RKO (cell line): ENCODE measurements at regions not wholly inside any gene's neighbourhood (a gene's known extent, or its start where the extent isn't known, plus 50 kb on each side); places are given as distances from the start of the nearest gene placed in this dataset.
"Not testable (repeated sequence)": the region's sequence is repeated elsewhere in the genome, so short reads cannot be mapped to it uniquely, and the experiment has no call there.

Experiments used
- DNase-seq: peaks from one replicate; pipeline ENCODE4 v3.0.0-alpha.2; 2016; ENCODE audit warnings: low spot score

DNA sequence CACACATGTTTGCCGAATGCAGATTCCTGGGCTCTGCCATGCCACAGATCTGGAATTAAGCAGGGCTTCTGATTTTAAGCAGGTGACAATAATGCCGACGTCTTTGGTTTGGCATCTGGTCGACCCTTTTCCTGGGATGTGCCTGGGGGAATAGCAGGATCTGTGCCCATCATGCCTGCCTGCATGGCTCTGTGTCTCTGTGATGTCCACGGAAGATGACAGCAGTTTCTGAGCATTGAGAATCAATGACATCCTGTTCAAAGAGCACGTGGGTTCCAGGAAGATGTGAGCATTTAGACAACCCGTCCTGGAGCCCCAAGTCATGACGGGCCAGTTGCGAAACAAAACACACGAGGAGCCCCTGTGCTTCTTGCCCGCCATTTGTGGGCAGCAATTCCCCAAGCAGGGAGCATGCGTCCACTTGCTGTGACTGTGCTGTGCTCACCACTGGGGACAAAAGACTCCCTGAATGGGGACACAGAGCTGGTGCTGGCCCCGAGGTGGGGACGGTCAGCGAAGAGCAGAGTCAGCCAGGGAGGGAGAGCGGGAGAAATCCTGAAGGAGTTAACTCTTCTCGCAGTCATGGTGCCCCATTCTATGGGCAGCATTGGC lies 110.1 kb downstream of the ERMARD start:
- no peak for DNase-seq

DNA sequence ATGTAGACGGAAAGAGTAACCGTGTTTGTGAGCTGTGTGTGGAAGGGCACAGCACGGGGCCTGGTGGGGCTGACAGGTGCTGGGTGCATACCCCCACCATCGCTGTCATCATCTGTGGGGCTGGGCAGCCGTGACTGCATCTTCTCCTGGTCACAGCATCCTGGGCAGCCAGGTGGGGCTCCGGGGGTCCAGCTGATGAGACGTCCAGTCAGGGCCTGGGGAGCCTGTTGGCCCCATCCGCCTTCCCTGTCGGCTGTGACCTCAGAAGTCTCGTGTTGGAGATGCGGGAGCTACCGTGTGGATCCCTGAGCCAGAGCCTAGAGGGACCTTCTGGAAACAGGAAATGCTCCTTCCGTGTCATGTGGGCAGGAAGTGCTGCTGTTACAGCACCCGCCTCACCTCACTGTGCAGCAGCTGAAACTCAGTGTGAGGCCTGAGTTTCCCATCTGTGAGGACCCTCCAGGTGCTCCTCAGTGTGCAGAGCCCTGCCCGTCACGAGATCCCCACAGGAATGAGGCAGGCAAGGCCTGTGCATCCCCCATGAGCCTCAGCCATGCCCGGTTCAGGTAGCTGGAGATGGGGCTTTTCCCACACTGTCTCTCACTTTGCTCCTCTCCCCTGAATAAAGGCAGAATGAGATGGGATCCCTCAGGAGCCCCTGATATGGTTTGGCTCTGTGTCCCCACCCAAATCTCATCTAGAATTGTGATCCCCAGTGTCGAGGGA lies 108.7 kb downstream of the ERMARD start:
- DNase-seq = no peak

GRCh38 chr6:169859401-169859977 lies 108.1 kb downstream of the ERMARD start:
- no peak for DNase-seq

DNA sequence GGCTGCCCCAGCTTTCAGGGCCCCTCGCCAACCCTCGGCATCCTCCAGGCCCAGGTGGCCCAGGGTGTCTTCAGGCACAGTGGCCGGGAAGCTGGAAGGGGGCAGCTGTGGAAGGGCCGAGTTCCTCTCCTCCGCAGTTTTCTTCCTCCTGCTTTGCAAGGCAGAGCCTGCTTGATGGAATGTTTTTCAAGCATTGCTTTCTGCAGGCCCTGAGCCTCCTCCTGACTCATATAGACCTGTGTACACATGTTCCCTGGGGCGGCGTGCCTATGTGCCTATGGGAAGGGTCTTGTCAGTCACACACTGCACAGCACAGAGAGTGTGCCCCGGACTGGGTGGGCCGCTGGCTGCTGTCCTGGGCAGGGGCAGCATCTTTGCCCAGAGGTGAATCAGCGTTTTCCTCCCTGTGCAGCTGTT lies 107.5 kb downstream of the ERMARD start:
- DNase-seq = no peak

DNA sequence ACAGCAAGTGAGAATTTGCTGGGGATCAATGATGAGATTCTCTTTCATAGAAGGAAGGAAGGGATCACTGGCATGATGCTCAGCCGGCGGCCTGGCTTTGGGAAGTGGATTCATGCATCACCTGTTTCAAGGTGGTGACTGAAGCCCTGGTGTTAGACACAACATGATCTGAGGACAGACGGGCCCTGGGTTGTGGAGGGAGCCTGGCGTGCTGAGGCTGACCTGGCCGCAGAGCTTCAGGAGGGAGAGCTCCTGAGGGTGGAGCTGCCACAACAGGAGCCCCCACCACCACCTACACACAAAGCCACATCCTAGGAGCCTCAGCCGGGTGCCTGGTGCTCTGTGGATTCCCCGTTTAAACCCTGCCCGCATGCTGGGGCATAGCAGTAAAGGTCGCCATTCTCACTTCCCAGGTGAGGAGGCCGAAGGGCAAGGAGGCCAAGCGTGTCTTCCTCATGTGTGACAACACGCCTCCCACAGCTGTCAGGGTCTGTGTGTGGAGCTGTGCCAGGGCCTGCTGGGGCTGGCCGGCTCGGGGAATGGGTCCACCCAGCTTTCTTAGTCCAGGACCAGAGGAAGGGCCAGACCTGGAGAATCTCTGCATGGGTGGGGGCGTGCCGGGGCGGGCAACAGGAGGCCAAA lies 107.0 kb downstream of the ERMARD start:
- DNase-seq = no peak

DNA sequence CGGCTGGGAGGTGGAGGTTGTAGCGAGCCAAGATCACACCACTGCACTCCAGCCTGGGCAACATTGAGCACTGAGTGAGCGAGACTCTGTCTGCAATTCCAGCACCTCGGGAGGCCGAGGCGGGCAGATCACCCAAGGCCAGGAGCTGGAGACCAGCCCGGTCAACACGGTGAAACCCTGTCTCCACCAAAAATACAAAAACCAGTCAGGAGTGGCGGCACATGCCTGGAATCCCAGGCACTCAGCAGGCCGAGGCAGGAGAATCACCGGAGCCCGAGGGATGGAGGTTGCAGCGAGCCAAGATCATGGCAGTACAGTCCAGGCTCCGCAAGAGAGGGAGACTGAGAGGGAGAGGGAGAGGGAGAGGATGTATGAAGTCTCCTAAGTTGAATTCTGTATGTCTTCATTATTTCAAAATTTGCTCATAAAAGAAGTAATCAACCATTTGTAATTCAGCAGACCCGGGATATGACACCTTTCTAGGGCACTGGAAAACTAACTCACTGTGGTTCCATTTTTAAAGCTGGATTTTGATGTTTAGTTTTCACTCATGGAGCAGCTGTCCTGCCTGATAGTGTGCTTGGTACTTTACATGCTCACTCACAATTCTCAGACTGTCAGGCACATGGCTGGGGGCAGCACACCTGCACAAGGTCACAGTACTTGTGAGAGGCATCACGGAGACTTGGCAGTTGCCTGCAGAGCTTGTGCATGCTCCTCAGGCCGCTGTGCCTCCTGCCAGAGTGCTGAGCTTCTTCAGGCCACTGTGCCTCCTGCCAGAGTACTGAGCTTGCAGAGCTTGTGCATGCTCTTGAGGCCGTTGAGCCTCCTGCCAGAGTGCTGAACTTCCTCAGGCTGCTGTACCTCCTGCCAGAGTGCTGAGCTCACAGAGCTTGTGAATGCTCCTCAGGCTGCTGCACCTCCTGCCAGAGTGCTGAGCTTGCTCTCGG lies 106.2 kb downstream of the ERMARD start:
- DNase-seq = no peak

GRCh38 chr6:169856442-169857342 lies 105.3 kb downstream of the ERMARD start:
- DNase-seq = not testable (repeated sequence)

DNA sequence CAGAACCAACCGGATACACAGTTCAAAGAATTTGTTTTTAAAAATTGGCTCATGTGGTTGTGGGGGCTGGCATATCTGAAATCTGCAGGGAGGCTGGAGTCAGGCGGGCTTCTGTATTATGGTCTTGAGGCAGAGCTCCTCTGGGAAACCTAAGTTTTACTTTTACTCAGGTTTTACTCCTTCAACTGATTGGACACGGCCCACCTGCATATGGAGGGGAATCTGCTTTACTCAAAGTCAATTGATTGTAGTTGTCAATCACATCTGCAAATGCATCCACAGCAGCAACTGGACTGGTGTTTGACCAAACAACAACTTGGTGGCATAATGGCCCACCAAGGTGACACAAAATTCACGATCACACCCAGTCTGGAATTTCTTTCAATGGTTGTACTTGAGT lies 103.4 kb downstream of the ERMARD start:
- DNase-seq = no peak

DNA sequence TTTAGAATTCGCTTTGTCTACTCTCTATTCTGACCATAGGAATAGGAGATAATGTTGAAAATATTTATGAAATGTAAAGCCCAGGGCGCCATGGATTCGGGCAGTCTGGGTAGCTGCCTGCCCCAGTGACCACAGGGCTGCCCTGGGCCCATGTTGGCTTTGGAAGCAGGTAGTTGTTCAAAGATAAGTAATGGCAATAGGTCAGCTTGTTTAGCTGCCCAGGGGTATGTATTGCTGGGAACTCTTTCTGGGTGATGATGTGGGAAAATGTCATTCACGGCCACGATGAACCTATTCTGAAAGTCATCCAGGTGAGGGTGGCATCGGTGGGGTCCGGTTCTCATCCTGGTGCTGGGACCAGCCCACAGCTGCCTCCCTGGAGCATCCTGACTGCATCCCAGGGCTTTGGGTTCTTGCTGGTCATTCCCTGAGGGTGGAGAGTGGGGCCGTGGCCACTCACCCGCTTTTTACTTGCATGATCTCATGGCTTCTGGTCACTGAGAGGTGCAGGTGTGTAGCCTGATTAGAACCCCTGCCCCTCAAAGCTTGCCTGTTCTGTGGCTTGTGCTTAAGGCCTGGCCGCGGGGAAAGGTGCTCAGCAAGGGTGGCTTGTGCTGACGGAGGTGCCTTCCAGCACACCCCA lies 102.8 kb downstream of the ERMARD start:
- DNase-seq = no peak

DNA sequence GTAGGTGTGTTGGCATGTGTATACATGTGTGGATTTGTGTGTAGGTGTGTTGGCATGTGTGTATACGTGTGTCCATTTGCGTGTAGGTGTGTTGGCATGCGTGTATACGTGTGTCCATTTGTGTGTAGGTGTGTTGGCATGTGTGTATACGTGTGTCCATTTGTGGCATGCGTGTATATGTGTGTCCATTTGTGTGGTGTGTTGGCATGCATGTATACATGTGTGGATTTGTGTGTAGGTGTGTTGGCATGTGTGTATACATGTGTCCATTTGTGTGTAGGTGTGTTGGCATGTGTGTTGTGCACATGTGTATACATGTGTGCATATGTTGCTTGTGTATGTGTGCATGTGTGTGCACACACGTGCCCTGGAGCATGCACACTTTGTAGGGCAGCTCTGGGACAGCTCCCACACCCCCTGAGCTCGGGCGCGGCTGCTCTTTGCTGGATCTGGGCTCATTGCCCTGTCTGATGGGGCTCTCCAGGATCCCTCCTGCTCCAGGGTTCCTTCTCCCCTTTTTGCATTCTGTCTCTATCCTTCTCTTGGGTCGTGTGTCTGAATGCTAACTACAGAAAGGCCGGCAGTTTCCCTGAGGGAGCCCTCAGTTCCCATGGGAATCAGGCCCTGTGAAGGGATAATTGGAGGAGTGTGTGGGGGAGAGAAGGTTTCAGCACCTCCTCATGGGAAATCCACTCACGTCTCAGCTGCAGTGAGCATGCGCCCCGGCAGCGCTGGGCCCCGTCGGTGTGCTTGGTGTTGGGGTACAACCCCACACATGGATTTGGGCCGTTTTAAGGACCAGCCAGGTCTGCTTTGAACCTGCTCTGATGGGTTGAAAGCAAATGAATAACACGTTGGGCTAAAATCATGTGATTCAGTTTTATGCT lies 102.0 kb downstream of the ERMARD start:
- DNase-seq = no peak

DNA sequence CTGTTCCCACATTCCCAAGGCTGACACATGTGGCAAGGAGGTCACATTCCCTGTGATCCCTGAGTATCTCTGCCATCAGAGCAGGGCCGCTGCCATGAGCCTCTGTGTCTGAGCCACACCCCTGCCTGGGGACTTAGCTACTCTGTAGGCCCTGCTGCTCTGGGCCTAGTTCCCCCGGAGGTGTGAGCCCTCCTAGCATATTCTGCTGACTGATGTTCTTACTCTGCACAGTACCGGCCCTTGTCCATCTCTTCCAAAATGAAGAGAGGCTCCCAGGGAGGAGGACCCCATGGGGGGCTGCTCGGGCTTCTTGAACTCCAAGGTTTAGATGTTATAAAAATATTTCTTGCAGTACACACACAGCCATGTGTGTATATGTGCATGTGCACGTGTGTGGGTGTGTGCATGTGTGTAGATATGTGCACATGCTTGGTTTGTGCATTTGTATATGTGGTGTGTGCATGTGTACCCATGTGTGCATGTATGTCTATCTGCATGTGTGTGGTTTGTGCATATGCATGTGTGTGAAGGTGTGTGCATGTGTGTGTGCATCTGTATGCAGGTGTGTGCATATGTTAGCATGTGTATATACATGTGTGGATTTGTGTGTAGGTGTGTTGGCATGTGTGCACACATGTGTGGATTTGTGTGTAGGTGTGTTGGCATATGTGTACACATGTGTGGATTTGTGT lies 101.2 kb downstream of the ERMARD start:
- DNase-seq = no peak

- DNase-seq = peak; percentile 11
Measured at GRCh38 chr6:169851641-169852503, 100.5 kb downstream of the ERMARD start.

DNA sequence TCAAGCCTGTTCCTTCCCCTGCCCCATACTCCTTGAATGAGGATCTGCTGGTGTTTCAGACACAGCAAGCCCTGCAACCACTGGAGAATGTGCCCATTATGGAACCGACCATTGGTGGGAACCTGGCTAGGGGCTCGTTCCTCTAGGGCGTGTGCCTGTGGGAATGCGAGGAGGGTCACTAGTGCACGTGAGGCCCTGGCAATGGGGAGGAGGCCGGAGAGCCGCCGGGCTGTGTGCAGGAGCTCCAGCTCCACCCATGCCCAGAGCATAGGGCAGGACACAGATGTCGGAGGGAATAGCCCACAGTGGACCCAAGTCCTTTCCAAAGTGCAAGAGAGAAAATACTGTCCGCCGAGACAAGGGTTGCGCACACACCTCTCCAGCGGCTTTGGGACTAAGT lies 99.3 kb downstream of the ERMARD start:
- no peak for DNase-seq

GRCh38 chr6:169850154-169850553 lies 98.7 kb downstream of the ERMARD start:
- DNase-seq = no peak

GRCh38 chr6:169849396-169849795 lies 98.0 kb downstream of the ERMARD start:
- DNase-seq = no peak

DNA sequence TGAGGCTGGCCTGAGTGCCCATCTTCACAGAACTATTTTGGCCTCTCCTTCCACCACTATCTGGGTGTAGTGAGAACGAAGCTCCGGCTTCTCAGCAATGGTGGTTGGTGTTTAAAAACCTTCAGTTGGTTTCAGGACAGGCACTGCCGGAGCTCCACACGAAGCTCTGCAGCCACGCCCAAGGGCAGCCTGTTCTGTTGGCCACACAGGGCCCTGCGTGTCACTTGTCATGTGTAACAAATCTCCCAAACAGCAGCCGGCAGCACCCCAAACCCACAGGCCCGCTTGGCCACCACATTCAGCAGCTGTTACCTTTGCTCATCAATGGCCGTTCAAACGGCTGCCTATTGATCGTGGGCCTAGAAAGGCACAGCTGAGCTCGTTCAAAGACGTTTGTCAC lies 97.5 kb downstream of the ERMARD start:
- no peak for DNase-seq

DNA sequence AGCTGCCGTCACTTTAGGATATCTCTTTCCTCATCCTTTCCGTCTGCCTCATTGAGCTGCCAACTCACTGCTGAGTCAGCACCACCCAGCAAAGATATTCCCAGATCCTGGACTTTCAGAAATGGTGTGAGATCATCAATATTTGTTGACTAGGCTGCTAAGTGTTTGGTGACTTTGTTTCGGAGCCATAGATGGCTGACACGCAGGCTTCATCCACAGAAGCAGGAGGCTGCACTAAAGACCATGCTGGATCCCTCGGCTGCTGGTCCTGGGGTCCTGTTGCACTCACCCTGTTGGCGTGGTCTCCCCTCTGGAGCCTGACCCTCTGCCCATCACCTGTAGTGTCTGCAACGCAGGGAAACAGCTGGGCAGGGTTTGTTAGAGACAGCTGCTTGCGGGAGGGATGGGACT lies 96.5 kb downstream of the ERMARD start:
- DNase-seq = peak; percentile 79
